COLO668 (cell line): ENCODE measurements at regions not wholly inside any gene's neighbourhood (a gene's known extent, or its start where the extent isn't known, plus 50 kb on each side); places are given as distances from the start of the nearest gene placed in this dataset.
A peak's percentile ranks its signal among the peaks of the same experiment; 100 is the strongest.
"Not testable (repeated sequence)": the region's sequence is repeated elsewhere in the genome, so short reads cannot be mapped to it uniquely, and the experiment has no call there.

ENCODE experiments used
- DNase-seq: peaks from one replicate; lab custom pipeline; 2025; ENCODE audit not compliant: unreplicated experiment; lab: John Stamatoyannopoulos, UW

GRCh38 chr18:40222776-40223175 is 1732.3 kb upstream of the PIK3C3 start:
- no peak for DNase-seq

GRCh38 chr18:40216856-40217255 is 1738.2 kb upstream of the PIK3C3 start:
- no peak for DNase-seq

DNA sequence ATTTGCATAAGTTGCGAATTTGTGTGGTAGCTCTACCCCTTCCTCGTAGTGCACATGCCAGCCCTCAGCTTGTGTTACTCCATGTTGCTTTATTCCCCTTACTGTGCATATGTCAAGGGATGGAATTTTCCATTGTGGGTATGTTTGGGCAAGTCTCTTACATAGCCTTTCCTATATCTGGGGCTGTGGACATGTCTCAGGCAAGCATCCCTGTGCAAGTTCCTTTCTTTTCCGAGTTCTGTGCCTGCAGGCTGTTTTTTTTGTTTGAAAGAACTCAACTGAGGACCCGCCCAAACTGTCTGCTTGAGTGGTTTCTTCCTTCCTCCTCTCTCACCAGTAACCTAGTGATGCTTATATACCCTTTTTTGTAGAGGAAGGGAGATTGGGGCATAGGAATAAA is 1739.1 kb upstream of the PIK3C3 start:
- DNase-seq, result no peak

DNA sequence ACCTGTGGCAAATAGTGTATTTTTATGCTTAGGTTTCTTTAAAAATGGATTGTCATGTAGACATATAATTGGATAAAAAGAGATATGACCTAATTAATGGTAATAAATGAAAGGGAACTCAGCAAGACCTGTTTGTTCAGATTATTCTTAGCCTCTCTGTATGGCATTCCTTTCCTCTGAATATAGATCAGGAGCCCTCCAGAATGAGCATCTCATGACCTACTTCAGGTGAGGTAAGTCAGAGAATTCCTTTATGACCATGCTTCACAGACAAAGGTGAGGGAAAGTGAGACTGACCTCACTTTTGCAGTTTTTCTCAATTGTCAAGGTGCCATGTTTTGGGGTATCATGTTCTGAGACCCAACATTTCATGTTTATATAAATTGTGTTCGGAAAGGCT is 1744.3 kb upstream of the PIK3C3 start:
- DNase-seq, result no peak

GRCh38 chr18:40208958-40209357 is 1746.1 kb upstream of the PIK3C3 start:
- no peak for DNase-seq

- DNase-seq, result no peak
Measured at GRCh38 chr18:40197711-40198110, 1757.3 kb upstream of the PIK3C3 start.

DNA sequence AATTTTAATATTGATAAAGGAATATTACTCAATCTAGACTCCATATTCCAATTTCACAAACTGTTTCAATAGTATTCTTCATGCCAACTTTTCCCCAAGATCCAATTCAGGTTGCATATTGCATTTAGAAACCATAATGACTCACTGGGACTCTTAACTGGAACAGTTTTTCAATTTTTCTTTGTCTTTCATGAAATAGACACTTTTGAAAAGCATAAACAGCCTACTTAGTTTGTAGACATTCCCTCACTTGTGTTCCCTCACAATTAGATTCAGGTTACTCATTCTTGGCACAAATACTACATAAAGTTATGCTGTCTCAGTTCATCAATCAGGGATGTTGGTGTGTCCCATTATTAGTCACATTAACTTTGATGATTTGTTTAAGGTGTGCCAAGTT is 1768.4 kb upstream of the PIK3C3 start:
- no peak for DNase-seq

DNA sequence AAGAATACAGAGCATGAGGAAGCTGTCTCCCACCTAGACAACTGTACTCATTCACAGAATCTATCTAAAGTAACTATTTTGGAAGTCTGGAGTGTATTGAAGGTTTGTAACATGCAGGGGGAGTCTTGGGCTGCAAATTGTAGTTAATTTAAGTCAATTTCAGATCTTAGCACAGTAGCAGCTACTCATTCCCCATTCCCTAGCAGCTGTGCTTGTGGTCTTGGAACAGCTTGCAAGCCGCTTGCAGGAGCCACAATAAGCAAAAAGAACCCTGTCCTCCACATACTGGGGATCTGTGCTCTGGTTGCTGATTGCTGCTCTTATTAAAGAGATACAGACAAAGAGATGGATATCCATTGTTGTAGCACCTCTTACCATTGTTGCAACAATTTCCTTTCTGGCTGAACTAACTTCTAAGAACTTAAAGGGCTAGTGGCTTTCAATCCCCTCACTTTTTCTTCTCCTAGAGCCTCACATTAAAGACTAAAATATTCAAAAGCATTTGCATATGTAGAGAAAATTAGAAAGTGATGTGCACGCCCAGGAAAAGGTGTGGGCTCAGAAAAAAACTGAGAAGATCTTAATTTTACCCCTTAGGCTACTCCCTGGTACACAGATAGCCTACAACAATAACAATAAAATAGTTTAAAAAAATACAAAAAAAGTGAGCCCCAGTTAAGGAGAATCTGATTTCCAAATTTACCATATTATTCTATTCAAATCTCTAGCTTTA is 1775.1 kb upstream of the PIK3C3 start:
- DNase-seq, result no peak

- no peak for DNase-seq
Measured at GRCh38 chr18:40168026-40168425, 1787.0 kb upstream of the PIK3C3 start.

DNA sequence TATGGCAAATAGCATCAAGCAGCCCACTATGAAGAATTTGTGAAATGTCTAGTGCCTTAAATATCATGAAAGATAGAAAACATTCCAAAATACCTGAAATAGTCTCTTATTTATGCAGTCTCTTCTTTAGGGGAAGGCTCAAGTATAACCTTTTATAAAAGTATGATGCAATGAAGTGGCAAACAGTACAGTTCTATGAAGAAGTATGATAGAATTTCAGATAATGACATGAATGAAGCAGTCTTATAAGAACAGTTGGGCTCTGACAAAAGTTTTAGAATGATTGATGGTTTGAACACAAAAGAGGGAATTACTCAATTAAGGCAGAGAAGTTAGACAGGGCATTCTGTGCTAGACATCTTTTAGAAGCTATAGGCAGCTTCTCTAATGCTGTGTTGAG is 1791.8 kb upstream of the PIK3C3 start:
- no peak for DNase-seq

DNA sequence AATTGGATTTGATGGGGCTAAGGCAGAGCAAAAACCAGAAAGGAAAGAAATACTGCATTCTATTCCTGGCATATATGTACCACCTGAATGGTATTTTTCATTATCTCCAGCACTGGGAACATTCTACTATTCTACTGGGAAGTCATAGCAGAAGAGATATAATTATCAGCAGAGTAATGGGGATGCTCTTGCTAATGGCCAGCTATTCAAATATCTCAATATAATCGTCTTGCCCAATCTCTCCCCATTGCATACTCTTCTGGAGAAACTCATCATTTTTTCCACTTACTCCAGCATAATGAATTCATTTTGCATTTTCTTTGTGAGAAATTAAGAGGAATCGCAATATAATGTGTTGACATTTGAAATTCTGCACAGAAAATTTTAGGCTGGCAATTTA is 1794.7 kb upstream of the PIK3C3 start:
- no peak for DNase-seq

DNA sequence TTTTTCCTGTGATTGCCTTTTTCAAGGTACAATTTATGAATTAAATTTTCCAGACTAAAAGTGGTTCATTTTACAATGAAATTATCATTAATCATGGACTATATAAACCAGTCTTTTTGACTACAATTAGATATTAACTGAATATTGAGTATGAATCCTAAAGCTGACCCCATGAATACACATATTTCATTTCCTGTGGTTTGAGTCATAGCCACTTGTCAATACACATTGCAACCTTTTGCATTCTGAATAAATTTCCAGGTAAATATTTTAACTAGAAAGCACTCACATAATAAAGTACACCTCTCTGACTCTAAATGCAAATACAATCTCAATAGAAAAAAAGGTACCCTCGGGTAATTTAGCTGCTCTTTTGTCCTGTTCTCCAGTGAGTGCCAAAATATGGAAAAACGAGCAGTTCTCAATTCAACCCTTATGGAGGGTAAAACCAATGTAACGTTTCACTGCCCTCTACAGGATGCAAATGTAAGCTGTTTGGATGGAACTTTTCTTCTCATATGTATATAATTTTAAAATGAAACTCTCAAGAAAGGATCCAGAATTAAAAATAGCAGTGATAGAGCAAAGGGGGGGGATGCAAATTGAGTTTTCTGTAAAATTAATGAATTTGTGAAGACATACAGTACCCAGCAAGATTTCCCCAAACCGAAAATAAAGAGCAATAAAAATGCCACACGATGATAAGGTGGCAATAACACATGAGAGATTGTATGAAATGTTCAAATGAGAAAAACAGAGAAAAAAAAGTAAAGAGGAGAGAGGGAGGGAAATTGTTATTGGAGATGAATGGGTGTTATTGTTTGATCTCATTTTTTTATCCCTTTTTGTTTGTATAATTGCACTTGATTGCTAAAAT is 1795.7 kb upstream of the PIK3C3 start:
- DNase-seq, result peak; percentile 20

DNA sequence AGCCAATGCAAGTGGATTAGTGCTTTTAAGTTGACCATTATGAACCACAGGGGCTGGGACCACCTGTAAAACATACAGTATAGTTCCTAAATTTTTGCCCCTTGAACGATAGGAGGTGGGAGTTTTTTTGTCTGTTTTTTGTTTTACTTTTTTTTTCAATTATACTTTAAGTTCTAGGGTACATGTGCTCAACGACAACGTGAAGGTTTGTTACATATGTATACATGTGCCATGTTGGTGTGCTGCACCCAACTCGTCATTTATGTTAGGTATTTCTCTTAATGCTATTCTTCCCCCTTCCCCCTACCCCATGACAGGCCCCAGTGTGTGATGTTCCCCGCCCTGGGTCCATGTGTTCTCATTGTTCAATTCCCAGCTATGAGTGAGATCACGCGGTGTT is 1797.9 kb upstream of the PIK3C3 start:
- DNase-seq, result no peak

GRCh38 chr18:40152859-40153258 is 1802.2 kb upstream of the PIK3C3 start:
- no peak for DNase-seq

DNA sequence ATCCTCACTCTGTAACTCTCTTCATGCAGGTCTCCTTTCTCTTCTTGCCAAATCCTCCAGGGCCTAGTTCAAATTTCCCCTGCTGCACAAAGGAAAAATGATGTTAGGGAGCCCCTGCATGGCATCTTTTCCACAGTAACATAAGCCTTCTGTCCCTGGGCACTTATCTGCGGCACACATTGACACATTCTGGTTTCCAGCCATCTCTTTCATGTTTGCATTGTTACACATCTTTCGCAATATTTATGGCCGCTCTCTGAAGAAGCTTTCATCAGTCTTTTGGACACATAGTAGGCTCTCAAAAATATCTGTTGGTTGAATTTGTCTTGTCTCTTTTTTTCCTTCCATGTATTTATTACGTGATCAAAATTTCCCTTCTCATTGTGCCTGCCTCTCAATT is 1806.1 kb upstream of the PIK3C3 start:
- DNase-seq, result no peak

- DNase-seq, result no peak
Measured at GRCh38 chr18:40133253-40133652, 1821.8 kb upstream of the PIK3C3 start.

- not testable (repeated sequence) for DNase-seq
Measured at GRCh38 chr18:40132438-40132837, 1822.6 kb upstream of the PIK3C3 start.

DNA sequence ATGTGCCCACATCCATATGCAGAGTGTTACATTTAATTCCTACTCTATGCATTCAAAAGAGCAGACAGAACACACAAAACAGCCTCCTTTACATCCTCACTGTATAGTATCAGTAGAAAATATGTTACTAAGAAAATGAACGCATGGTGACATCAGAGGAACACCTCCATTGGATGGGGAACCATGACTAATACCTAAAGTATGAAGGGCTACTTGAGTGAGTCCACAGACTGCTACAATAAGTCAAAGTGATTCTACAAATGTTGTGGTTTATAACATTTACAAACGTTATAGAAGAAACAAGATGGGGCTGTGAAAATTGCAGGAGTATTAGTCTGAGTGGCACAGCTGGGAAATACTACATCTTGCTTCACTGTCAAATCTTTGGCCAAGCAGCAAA is 1830.9 kb upstream of the PIK3C3 start:
- no peak for DNase-seq

- DNase-seq, result no peak
Measured at GRCh38 chr18:40120796-40121391, 1834.1 kb upstream of the PIK3C3 start.

DNA sequence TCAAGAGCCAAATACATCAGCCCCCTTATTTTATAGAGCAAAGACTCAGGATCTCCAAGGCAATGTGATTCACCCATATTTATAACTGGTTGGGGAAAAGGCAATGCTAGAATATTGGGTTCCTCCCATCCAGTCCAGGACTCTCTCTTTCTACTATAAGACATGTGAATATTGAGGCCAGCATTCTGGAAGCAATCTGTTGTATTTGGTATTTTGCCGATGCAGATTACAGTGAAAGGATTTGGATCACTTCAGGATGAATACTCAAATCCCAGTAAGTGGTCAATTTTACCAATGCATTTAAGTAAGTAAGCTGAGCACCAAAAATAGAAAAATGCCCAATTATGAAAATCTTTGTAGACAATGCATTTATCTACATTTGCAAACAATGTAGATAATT is 1834.7 kb upstream of the PIK3C3 start:
- no peak for DNase-seq

DNA sequence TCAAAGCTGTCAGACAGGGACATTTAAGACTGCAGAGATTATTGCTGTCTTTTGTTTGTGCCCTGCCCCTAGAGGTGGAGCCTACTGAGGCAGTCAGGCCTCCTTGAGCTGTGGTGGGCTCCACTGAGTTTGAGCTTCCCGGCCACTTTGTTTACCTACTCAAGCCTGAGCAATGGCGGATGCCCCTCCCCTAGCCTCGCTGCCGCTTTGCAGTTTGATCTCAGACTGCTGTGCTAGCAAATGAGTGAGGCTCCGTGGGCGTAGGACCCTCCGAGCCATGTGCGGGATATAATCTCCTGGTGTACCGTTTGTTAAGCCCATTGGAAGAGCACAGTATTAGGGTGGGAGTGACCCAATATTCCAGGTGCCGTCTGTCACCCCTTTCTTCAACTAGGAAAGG is 1835.5 kb upstream of the PIK3C3 start:
- not testable (repeated sequence) for DNase-seq

DNA sequence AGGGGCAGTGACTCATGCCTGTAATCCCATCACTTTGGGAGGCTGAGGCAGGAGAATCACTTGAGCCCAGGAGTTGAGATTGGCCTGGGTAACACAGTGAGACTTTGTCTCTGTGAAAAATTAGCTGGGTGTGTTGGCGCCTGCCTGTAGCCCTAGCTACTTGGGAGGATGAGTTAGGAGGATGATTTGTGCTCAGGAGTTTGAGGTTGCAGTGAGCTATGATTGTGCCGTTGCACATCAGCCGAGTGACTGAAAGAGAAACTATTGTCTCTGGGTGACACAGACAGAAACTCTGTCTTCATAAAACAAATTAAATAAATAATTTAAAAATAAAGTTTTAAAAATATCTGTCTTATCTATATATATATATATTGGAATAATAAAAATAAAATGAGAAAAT is 1844.6 kb upstream of the PIK3C3 start:
- no peak for DNase-seq
